K562 (cell line): ENCODE measurements at regions not wholly inside any gene's neighbourhood (a gene's known extent, or its start where the extent isn't known, plus 50 kb on each side); places are given as distances from the start of the nearest gene placed in this dataset.

ENCODE experiments used
- ATAC-seq: fragments of 200-7000 bp; cut with Tn5 transposase; 3 replicates; pipeline ENCODE4 v1.9.1; 2020; ENCODE audit warnings: moderate library complexity
- BruUV-seq: library from RNA; stranded (reverse); fragments of 400-500 nt; replicated peaks from 2 replicates; lab custom pipeline; 2021; lab: Mats Ljungman, UMichigan
- CTCF ChIA-PET: fragments of 300-600 bp; formaldehyde crosslinking; extraction: SDS; loops from one replicate; lab custom pipeline; 2021; ENCODE audit warnings: low intra/inter-chr PET ratio; lab: Yijun Ruan, JAX
- POLR2A ChIA-PET: fragments of 300-600, 350-650 bp; sonication (Branson Sonifier 250); formaldehyde crosslinking; extraction: SDS; loops from one replicate; lab custom pipeline; 2021; ENCODE audit warnings: antibody characterized with exemption, inconsistent platforms; lab: Yijun Ruan, JAX
- DNase-seq, 4 experiments: peaks; one replicate each; pipeline versions ENCODE4 v3.0.0 to v3.0.0-alpha.2; 2011 to 2018; ENCODE audit warnings: low spot score in 3 of 4, mixed read lengths in 3 of 4; ENCODE audit errors: extremely low read depth in 1 of 4
- FAIRE-seq: peaks from 2 replicates; lab custom pipeline; 2011; peaks lifted over from hg19 to GRCh38; lab: Jason Lieb, UNC
- H2AFZ ChIP-seq: 2 replicates; pipeline ENCODE4 v1.6.0; 2011; ENCODE audit warnings: low read depth, low read length, control low read depth, inconsistent platforms
- H3K27ac ChIP-seq: fragments of 200-600 bp; 3 replicates; pipeline ENCODE4 v1.8.0; 2011; ENCODE audit warnings: low read depth, mild to moderate bottlenecking, control low read depth, inconsistent platforms, low read length, moderate library complexity, mixed read lengths; ENCODE audit errors: extremely low read depth
- H3K27me3 ChIP-seq, 2 experiments: fragments of 300-600 bp in 1 of 2; 2 replicates in 1 of 2; 3 replicates in 1 of 2; pipeline versions ENCODE4 v1.6.0 to v1.8.0; 2011; ENCODE audit warnings: inconsistent platforms in 2 of 2, low read length in 2 of 2, mild to moderate bottlenecking in 1 of 2, mixed read lengths in 1 of 2, moderate library complexity in 1 of 2; ENCODE audit not compliant: control insufficient read depth in 2 of 2, insufficient read depth in 2 of 2
- H3K36me3 ChIP-seq: fragments of 300-600 bp; 3 replicates; pipeline ENCODE4 v1.8.0; 2011; ENCODE audit warnings: mild to moderate bottlenecking, low read length, inconsistent platforms; ENCODE audit not compliant: control insufficient read depth, insufficient read depth
- H3K4me1 ChIP-seq, 2 experiments: fragments of 200-600 bp in 1 of 2; replicated peaks in 1 of 2; 2 replicates in 1 of 2; 3 replicates in 1 of 2; pipeline versions ENCODE4 v1.5.1 to v1.8.0; 2011; ENCODE audit warnings: inconsistent platforms in 2 of 2, low read length in 2 of 2, mild to moderate bottlenecking in 1 of 2, mixed read lengths in 1 of 2, moderate library complexity in 1 of 2; ENCODE audit not compliant: control insufficient read depth in 2 of 2, insufficient read depth in 2 of 2
- H3K4me2 ChIP-seq: 2 replicates; pipeline ENCODE4 v1.6.1; 2011; ENCODE audit warnings: low read length, control low read depth, inconsistent platforms, mixed read lengths; ENCODE audit not compliant: insufficient read depth
- H3K4me3 ChIP-seq: fragments of 200-600 bp; sonication (generic), shearing (Covaris generic); 2 replicates; pipeline ENCODE4 v1.5.1; 2016; ENCODE audit warnings: control low read depth, inconsistent platforms
- H3K79me2 ChIP-seq: fragments of 200-600 bp; 3 replicates; pipeline ENCODE4 v1.8.0; 2011; ENCODE audit warnings: low read length, inconsistent platforms; ENCODE audit not compliant: control insufficient read depth, insufficient read depth
- H3K9ac ChIP-seq, 2 experiments: 2 replicates each; pipeline versions ENCODE4 v1.6.0 to v1.6.1; 2011; ENCODE audit warnings: low read depth in 2 of 2, low read length in 2 of 2, control low read depth in 1 of 2, inconsistent platforms in 1 of 2, mild to moderate bottlenecking in 1 of 2, mixed read lengths in 1 of 2; ENCODE audit not compliant: insufficient read depth in 1 of 2
- H3K9me1 ChIP-seq: one replicate; pipeline ENCODE4 v1.6.0; 2011; ENCODE audit warnings: inconsistent platforms, mild to moderate bottlenecking, low read length, moderate library complexity; ENCODE audit not compliant: control insufficient read depth, insufficient read depth
- H3K9me3 ChIP-seq: replicated peaks from 2 replicates; pipeline ENCODE4 v1.5.1; 2011; ENCODE audit warnings: low read depth, low read length, inconsistent platforms; ENCODE audit not compliant: control insufficient read depth, insufficient read depth
- H4K20me1 ChIP-seq: replicated peaks from 2 replicates; pipeline ENCODE4 v1.6.1; 2011; ENCODE audit warnings: low read length, inconsistent platforms, mixed read lengths; ENCODE audit not compliant: control insufficient read depth, insufficient read depth
- ATF1 ChIP-seq, 2 experiments: fragments of 450-650 bp in 1 of 2; IDR thresholded peaks; 2 replicates each; pipeline ENCODE4 v1.6.1; 2016; ENCODE audit warnings: missing compliant biosample characterization in 1 of 2, missing genetic modification characterization in 1 of 2
- CCAR2 ChIP-seq: fragments of 200-400 bp; formaldehyde crosslinking; IDR thresholded peaks from 2 replicates; pipeline ENCODE4 v1.6.1; 2017; ENCODE audit warnings: mild to moderate bottlenecking, low read depth, low read length
- CHD4 ChIP-seq: fragments of 200-600 bp; sonication (generic); IDR thresholded peaks from 3 replicates; pipeline ENCODE4 v1.6.1; 2012; ENCODE audit warnings: low read depth, mild to moderate bottlenecking, mixed read lengths, low read length, inconsistent platforms; ENCODE audit not compliant: insufficient read depth, insufficient replicate concordance, poor library complexity, severe bottlenecking
- GTF2B ChIP-seq: IDR thresholded peaks from 2 replicates; pipeline ENCODE4 v1.6.1; 2011; ENCODE audit not compliant: insufficient read length; ENCODE audit errors: extremely low read depth
- MAFF ChIP-seq: IDR thresholded peaks from 2 replicates; pipeline ENCODE4 v1.6.1; 2012; ENCODE audit warnings: low read length, improper control_type of control experiment
- NR1H2 ChIP-seq: sonication (generic); formaldehyde crosslinking; IDR thresholded peaks from 2 replicates; pipeline ENCODE4 v1.4.0; 2020; ENCODE audit warnings: mild to moderate bottlenecking, missing genetic modification reagents
- OTX1 ChIP-seq: fragments of 450-650 bp; formaldehyde crosslinking; IDR thresholded peaks from 2 replicates; pipeline ENCODE4 v1.4.0; 2022; ENCODE audit warnings: mild to moderate bottlenecking
- RBM17 ChIP-seq: fragments of 200-400 bp; formaldehyde crosslinking; IDR thresholded peaks from 2 replicates; pipeline ENCODE4 v1.6.1; 2017; ENCODE audit warnings: low read depth, mild to moderate bottlenecking, low read length, borderline replicate concordance
- RFX5 ChIP-seq: IDR thresholded peaks from 2 replicates; pipeline ENCODE4 v1.6.1; 2011; ENCODE audit warnings: low read depth, mild to moderate bottlenecking, improper control_type of control experiment, low read length
- TCFL5 ChIP-seq: fragments of 250-450 bp; sonication (Bioruptor Pico); conservative IDR thresholded peaks from 2 replicates; pipeline ENCODE4 v1.6.1; 2021; ENCODE audit warnings: mild to moderate bottlenecking, moderate library complexity, matching md5 sums
- ZNF324 ChIP-seq: fragments of 250-450 bp; sonication (Bioruptor Pico); IDR thresholded peaks from 2 replicates; pipeline ENCODE4 v1.4.0; 2020; ENCODE audit warnings: mild to moderate bottlenecking
- WGBS: fragments of 100-300 bp; shearing (Covaris generic); methylation state at CpG from one replicate; pipeline ENCODE4 v1.1.6; 2016; ENCODE audit warnings: low coverage, mixed read lengths; ENCODE audit not compliant: insufficient coverage; ENCODE audit errors: missing lambda C conversion rate; 5-methylcytosine and 5-hydroxymethylcytosine counted together
- in situ Hi-C: fragments of 300-500 bp; cut with MboI; formaldehyde crosslinking; loops from 4 replicates; pipeline ENCODE4 v1.15.0; 2018; ENCODE audit warnings: inconsistent platforms, mixed read lengths
- intact Hi-C: fragments of 100-400 bp; cut with micrococcal nuclease; formaldehyde crosslinking; loops from 2 replicates; pipeline ENCODE4 v1.14.2; 2022

- BruUV-seq, result no TSS peak
These were observed 51.1 kb upstream of the NHSL1 start for GRCh38 chr6:138550346-138550767.

More at GRCh38 chr6:138550346-138550767, 51.1 kb upstream of the NHSL1 start:
- 0% methylated on average over 2 of the region's 2 CpGs for WGBS
- TF ChIP-seq CHD4 (no peak), RFX5 (no peak), CCAR2 (no peak), TCFL5 (CRISPR knock-in tag) (no peak), OTX1 (no peak), MAFF (no peak), RBM17 (no peak), ATF1 (CRISPR knock-in tag; IDR thresholded peaks at IDR 0.05) (no peak), ATF1 (tag; IDR thresholded peaks at IDR 0.05) (no peak), GTF2B (no peak), NR1H2 (CRISPR knock-in tag) (no peak), ZNF324 (no peak)
- Histone ChIP-seq H3K36me3 (no peaks in the 10 kb centered on the region), H3K27me3 (peaks cover 11 to 29% of the 10 kb centered on the region in 2 experiments; a peak in 3 of 5 replicates), H4K20me1 (no peaks in the 10 kb centered on the region), H3K9me3 (no peaks in the 10 kb centered on the region), H3K4me3 (no peak overlapping the region), H3K4me2 (no peak overlapping the region), H3K9me1 (no peaks in the 10 kb centered on the region), H2AFZ (no peak overlapping the region), H3K27ac (no peak overlapping the region), H3K79me2 (no peaks in the 10 kb centered on the region), H3K9ac (no peak overlapping the region), H3K4me1 (no peaks in the 10 kb centered on the region)
- DNase-seq (no peak), FAIRE-seq (no peak), ATAC-seq (no peak)
- ChIA-PET POLR2A (no interaction called here), CTCF (no interaction called here)
- intact Hi-C loops, result no loop called here
- in situ Hi-C loops, result no loop called here
